ENCODE measurements at regions not wholly inside any gene's neighbourhood (a gene's known extent, or its start where the extent isn't known, plus 50 kb on each side); places are given as distances from the start of the nearest gene placed in this dataset.

GRCh38 chr11:13064593-13064992 lies 55.5 kb downstream of the RASSF10 start (continued):
- TF ChIP-seq POLR2A (IDR thresholded peaks at IDR 0.05; ENCODE audit: control extremely low read depth in 1 of 2, low read depth in 2 of 2, low read length in 2 of 2) (no peak), RNF2 (IDR thresholded peaks at IDR 0.05; ENCODE audit: borderline replicate concordance, low read depth, low read length, missing control alignments, poor library complexity, severe bottlenecking) (no peak), TBP (IDR thresholded peaks at IDR 0.05; ENCODE audit: low read depth, low read length) (no peak), EZH2 (IDR thresholded peaks at IDR 0.05; ENCODE audit: low read depth, low read length, severe bottlenecking) (no peak), EGR1 (IDR thresholded peaks at IDR 0.05; ENCODE audit: borderline replicate concordance, low read depth, low read length) (no peak)
